Right lobe of liver (tissue), 6 donors: ENCODE measurements at regions not wholly inside any gene's neighbourhood (a gene's known extent, or its start where the extent isn't known, plus 50 kb on each side); places are given as distances from the start of the nearest gene placed in this dataset.

ENCODE experiments used
- ATAC-seq, 4 donors: fragments of 200-7000 bp; cut with Tn5 transposase; one replicate each; pipeline ENCODE4 v1.9.1; 2020; ENCODE audit warnings: mild to moderate bottlenecking in 4 of 4, moderate library complexity in 4 of 4
- DNase-seq, 3 donors: peaks; one replicate each; pipeline ENCODE4 v3.0.0-alpha.2; 2020
- H3K27ac ChIP-seq, 3 donors: fragments of 200-600 bp; one replicate each; pipeline ENCODE4 v1.8.0; 2022
- H3K27me3 ChIP-seq, 2 donors: fragments of 200-600 bp; one replicate each; pipeline ENCODE4 v1.8.0; 2022
- H3K36me3 ChIP-seq, 4 donors: fragments of 200-600 bp; sonication (generic) in 1 of 4; one replicate each; pipeline versions ENCODE4 v1.5.1 to v1.8.0; 2017 to 2022; ENCODE audit warnings: control low read depth in 1 of 4
- H3K4me1 ChIP-seq, 4 donors: fragments of 200-600 bp; sonication (generic) in 1 of 4; one replicate each; pipeline versions ENCODE4 v1.5.1 to v1.8.0; 2017 to 2022; ENCODE audit warnings: control low read depth in 1 of 4
- H3K4me3 ChIP-seq, 3 donors: fragments of 200-600 bp; one replicate each; pipeline ENCODE4 v1.8.0; 2022
- H3K9me3 ChIP-seq, 4 donors: fragments of 200-600 bp; sonication (generic) in 1 of 4; one replicate each; pipeline versions ENCODE4 v1.5.1 to v1.8.0; 2017 to 2022; ENCODE audit warnings: control low read depth in 1 of 4
- POLR2A ChIP-seq: fragments of 450-650 bp; IDR thresholded peaks from one replicate; pipeline ENCODE4 v1.6.1; 2017; ENCODE audit warnings: antibody characterized with exemption, mild to moderate bottlenecking
- WGBS: methylation state at CpG from one replicate; pipeline ENCODE4 v1.1.6; 2018; ENCODE audit warnings: low coverage, low lambda C conversion rate; ENCODE audit not compliant: insufficient coverage; ENCODE audit errors: missing lambda C conversion rate; 5-methylcytosine and 5-hydroxymethylcytosine counted together
- intact Hi-C, 2 donors: fragments of 100-400 bp; cut with DNase I; formaldehyde crosslinking; loops; one replicate each; pipeline versions ENCODE4 v1.11.2 to v1.14.1; 2022
- TF ChIP-seq, protein P1 (sequence below), 4 donors: fragments of 200-600 bp in 3 of 4; fragments of 450-650 bp in 1 of 4; IDR thresholded peaks; one replicate each; pipeline versions ENCODE4 v1.5.1 to v1.8.0; 2016 to 2022; ENCODE audit warnings: antibody characterized with exemption in 4 of 4, mild to moderate bottlenecking in 2 of 4
- donor health status: DM: no; HTN: yes; CAD: no.
- donor health status: DM: no; HTN: no; CAD: no.
- donor health status: DM: no; HTN: no; CAD: no.
- donor health status: DM: no; HTN: yes; CAD: no.
- donor health status: DM: no; HTN: yes; CAD: no.

DNA sequence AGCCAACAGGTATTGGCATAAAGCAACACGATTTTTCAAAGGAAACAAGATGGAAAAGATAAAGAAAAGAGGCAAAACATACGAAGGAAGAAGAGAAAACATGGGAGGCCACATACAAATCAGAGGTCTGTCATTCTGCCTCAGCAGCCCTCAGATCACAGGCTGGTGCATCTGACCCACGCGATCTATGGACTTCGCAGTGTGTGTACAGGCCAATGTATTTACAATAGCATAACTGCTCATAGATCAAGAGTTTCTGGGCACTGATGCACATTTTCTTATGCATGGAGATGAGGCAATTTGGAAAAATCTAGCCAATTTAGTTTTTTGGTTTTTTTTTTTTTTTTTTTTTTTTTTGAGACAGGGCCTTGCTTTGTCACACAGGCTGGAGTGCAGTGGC is 245.4 kb downstream of the DUSP6 start:
- no peak overlapping the region for H3K27ac ChIP-seq
- H3K4me3 ChIP-seq: no peak overlapping the region
- no peaks in the 10 kb centered on the region for H3K9me3 ChIP-seq
- DNase-seq (no peak), ATAC-seq (no peak)
- H3K36me3 ChIP-seq: no peaks in the 10 kb centered on the region
- H3K4me1 ChIP-seq: no peaks in the 10 kb centered on the region
- H3K27me3 ChIP-seq: no peaks in the 10 kb centered on the region
- intact Hi-C loops: no loop called here
- 76% methylated on average over 4 of the region's 5 CpGs for WGBS
- TF ChIP-seq, protein P1, sequence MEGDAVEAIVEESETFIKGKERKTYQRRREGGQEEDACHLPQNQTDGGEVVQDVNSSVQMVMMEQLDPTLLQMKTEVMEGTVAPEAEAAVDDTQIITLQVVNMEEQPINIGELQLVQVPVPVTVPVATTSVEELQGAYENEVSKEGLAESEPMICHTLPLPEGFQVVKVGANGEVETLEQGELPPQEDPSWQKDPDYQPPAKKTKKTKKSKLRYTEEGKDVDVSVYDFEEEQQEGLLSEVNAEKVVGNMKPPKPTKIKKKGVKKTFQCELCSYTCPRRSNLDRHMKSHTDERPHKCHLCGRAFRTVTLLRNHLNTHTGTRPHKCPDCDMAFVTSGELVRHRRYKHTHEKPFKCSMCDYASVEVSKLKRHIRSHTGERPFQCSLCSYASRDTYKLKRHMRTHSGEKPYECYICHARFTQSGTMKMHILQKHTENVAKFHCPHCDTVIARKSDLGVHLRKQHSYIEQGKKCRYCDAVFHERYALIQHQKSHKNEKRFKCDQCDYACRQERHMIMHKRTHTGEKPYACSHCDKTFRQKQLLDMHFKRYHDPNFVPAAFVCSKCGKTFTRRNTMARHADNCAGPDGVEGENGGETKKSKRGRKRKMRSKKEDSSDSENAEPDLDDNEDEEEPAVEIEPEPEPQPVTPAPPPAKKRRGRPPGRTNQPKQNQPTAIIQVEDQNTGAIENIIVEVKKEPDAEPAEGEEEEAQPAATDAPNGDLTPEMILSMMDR (IDR thresholded peaks at IDR 0.05): no peak
- TF ChIP-seq POLR2A: no peak

DNA sequence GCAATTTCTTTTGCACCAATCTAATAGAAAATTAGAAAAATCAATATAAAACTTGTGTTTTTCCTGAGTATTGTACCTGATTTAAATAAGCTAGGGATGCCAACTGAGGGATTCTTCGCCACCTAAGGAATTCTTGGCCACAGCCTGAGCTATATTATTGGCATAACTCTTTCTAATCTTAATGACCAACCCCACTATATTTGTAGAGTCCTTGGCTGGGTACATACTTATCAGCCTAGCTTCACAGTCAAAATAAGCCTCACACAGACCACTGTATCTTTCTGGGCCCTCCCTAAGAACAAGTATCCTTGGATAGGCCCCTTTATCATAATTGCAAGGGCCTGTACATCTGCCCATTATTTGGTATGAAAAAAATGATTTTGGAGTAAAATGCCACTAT is 247.1 kb downstream of the DUSP6 start:
- H3K27me3 ChIP-seq: no peaks in the 10 kb centered on the region
- TF ChIP-seq, protein P1 (IDR thresholded peaks at IDR 0.05): no peak
- TF ChIP-seq POLR2A: no peak
- intact Hi-C loops: no loop called here
- ATAC-seq (no peak), DNase-seq (no peak)
- WGBS: 100% methylated on average over 1 of the region's 1 CpG
- no peaks in the 10 kb centered on the region for H3K4me1 ChIP-seq
- no peaks in the 10 kb centered on the region for H3K9me3 ChIP-seq
- H3K27ac ChIP-seq: no peak overlapping the region
- H3K36me3 ChIP-seq: no peaks in the 10 kb centered on the region
- H3K4me3 ChIP-seq: no peak overlapping the region

DNA sequence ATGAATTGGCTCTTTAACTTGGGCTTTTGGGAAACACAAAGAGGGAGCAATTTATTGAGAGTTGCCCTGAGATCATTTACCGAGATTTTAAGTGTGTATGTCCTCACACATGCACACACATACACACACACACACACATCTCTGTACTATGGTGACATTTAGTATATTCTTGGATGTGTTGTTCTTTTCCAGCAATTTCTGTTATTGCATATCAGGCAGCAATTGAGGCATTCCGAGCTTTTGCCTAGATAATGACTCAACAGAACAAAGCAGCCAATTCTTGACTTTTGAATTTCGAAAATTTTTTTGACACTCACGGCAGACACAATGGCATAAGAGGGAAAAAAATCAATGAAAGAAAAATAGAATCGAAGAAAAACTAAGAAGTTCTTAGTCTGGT is 248.5 kb downstream of the DUSP6 start:
- Histone ChIP-seq H3K36me3 (no peaks in the 10 kb centered on the region), H3K27ac (no peak overlapping the region), H3K9me3 (no peaks in the 10 kb centered on the region), H3K4me1 (no peaks in the 10 kb centered on the region), H3K27me3 (no peaks in the 10 kb centered on the region), H3K4me3 (no peak overlapping the region)
- 70% methylated on average over 5 of the region's 5 CpGs for WGBS
- DNase-seq (no peak), ATAC-seq (no peak)
- TF ChIP-seq, protein P1 (IDR thresholded peaks at IDR 0.05): no peak
- no peak for TF ChIP-seq POLR2A
- intact Hi-C loops: no loop called here

DNA sequence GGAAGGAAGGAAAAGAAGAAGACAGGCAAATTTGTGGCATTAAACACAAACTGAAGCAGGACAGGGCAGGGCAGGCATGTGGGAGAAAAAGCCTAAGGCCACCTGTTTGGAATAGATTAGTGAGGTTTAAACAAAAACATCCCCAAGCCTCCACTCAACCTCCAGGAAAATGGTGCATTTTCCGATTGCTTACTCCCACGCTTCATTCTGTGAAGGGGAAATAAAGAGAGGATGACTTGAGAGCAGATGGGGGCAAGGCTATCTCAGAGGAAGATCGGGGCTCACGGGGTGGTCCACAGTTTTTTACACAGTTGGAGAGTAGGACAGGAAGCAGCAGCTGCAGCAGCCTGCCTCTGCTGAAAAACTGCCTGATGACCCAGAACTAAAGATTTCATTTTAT is 250.9 kb downstream of the DUSP6 start:
- 58% methylated on average over 4 of the region's 4 CpGs for WGBS
- no peaks in the 10 kb centered on the region for H3K4me1 ChIP-seq
- DNase-seq (no peak), ATAC-seq (no peak)
- TF ChIP-seq, protein P1 (IDR thresholded peaks at IDR 0.05): no peak
- TF ChIP-seq POLR2A: no peak
- no peak overlapping the region for H3K4me3 ChIP-seq
- no peak overlapping the region for H3K27ac ChIP-seq
- H3K27me3 ChIP-seq: no peaks in the 10 kb centered on the region
- H3K36me3 ChIP-seq: no peaks in the 10 kb centered on the region
- no peaks in the 10 kb centered on the region for H3K9me3 ChIP-seq
- intact Hi-C loops: no loop called here

DNA sequence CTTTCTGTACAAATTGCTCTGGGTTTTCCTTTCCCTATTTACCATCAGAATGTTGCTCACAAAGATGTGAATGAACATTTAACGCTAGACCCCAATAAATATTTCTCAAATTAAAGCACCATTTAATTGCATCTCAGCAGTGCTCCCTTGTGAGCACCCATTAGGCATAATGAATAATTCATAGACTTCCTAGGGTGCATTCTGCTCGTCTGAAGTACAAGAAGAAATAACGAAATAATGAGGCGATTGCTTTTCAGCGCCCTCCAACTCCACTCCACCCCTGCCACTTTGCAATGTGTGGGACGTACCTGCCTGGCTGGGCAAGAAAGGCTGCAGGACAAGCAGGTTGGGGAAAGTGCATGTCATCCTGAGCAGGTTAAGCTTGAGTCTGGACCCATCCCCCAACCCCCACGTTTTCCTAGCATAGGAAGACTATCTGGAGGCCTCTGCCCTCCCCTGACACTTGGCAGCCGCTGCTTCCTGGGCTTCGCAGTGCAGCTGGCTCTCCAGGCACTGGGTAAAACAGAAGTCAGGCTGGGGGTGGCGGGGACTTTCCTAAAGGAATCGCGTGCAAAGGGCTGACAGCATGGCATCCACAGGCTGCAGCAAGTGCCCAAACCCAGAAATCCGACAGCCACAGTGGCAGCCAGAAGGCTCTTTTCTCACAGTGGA is 253.7 kb downstream of the DUSP6 start:
- no peak for TF ChIP-seq POLR2A
- TF ChIP-seq, protein P1 (IDR thresholded peaks at IDR 0.05): no peak
- peak in 2 of 3 donors; percentile 20 to 51 for DNase-seq
- no peaks in the 10 kb centered on the region for H3K27me3 ChIP-seq
- ATAC-seq: peak in 1 of 4 donors; percentile 36
- H3K9me3 ChIP-seq: no peaks in the 10 kb centered on the region
- H3K4me3 ChIP-seq: no peak overlapping the region
- no peak overlapping the region for H3K27ac ChIP-seq
- no peaks in the 10 kb centered on the region for H3K36me3 ChIP-seq
- no peaks in the 10 kb centered on the region for H3K4me1 ChIP-seq
- intact Hi-C loops: no loop called here
- WGBS: 73% methylated on average over 7 of the region's 13 CpGs
